GM12875 (cell line): ENCODE measurements at regions not wholly inside any gene's neighbourhood (a gene's known extent, or its start where the extent isn't known, plus 50 kb on each side); places are given as distances from the start of the nearest gene placed in this dataset.
"Not testable (repeated sequence)": the region's sequence is repeated elsewhere in the genome, so short reads cannot be mapped to it uniquely, and the experiment has no call there.

Source experiments
- H3K4me3 ChIP-seq: one replicate; pipeline ENCODE4 v1.5.1; 2011; ENCODE audit warnings: low read depth, low read length, control low read depth
- TF ChIP-seq, protein P1 (sequence below): IDR thresholded peaks from 2 replicates; pipeline ENCODE4 v1.5.1; 2011; ENCODE audit warnings: low read depth, mild to moderate bottlenecking, control low read depth, inconsistent platforms, low read length, moderate library complexity, borderline replicate concordance; ENCODE audit not compliant: insufficient read depth

DNA sequence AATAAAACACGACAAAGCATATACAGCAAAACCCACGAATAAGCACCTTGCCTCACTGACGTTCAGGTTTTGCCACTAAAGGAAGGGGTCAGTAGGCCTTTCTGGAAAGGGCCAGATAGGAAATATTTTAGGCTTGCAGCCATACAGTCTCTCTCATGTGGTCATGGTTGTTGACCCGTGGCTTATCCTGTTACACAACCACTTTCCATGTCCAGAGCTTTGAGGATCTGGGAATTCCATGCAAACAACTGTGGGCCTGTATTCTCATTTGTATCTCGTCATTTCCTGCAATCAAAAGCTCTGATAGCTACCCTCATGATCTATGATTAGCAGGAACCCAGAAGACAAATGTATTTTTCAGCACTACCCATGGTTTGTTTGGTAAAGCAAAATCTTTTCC lies 108.3 kb downstream of the DRD1 start:
- H3K4me3 ChIP-seq: no peak overlapping the region
- TF ChIP-seq, protein P1, sequence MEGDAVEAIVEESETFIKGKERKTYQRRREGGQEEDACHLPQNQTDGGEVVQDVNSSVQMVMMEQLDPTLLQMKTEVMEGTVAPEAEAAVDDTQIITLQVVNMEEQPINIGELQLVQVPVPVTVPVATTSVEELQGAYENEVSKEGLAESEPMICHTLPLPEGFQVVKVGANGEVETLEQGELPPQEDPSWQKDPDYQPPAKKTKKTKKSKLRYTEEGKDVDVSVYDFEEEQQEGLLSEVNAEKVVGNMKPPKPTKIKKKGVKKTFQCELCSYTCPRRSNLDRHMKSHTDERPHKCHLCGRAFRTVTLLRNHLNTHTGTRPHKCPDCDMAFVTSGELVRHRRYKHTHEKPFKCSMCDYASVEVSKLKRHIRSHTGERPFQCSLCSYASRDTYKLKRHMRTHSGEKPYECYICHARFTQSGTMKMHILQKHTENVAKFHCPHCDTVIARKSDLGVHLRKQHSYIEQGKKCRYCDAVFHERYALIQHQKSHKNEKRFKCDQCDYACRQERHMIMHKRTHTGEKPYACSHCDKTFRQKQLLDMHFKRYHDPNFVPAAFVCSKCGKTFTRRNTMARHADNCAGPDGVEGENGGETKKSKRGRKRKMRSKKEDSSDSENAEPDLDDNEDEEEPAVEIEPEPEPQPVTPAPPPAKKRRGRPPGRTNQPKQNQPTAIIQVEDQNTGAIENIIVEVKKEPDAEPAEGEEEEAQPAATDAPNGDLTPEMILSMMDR: no peak

DNA sequence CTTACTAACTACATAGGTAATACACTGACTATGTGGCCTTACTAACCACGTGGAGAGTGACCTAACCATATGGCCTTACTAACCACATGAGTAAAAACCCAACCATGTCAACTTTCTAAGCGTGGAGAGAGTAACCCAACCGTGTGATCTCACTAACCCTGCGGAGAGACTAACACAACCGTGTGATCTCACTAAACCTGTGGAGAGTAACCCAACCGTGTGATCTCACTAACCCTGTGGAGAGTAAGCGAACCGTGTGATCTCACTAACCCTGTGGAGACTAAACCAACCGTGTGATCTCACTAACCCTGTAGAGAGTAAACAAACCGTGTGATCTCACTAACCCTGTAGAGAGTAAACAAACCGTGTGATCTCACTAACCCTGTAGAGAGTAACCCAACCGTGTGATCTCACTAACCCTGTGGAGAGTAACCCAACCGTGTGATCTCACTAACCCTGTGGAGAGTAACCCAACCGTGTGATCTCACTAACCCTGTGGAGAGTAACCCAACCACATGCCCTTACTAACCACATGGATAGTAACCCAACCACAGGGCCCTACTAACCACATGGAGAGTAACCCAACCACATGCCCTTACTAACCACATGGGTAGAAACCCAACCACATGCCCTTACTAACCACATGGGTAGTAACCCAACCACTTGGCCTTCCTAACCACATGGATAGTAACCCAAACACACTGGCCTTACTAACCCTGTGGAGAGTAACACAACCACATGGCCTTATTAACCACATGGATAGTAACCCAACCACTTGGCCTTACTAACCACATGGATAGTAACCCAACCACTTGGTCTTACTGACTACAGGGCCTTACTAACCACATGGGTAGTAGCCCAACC lies 112.6 kb downstream of the DRD1 start:
- H3K4me3 ChIP-seq: not testable (repeated sequence)

DNA sequence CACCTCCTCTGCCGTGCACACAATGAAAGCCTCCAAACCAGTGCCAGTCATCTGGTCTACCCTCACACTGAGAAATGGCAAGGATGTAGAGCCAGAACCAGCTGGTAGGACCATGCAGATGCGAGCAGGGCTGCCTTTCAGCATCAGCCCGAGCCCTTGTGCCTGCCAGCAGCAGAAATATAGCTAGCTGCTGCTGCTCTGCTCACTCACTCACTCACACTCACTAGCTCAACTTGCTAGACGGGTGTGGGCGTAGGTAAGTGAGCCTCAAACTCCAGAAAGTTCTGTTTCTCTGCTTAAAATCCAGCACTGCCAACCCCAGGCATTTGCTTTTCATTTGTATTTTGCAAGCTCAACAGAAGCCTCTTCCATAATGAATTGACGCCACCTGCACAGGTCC lies 114.0 kb downstream of the DRD1 start:
- no peak overlapping the region for H3K4me3 ChIP-seq
- TF ChIP-seq, protein P1: no peak

DNA sequence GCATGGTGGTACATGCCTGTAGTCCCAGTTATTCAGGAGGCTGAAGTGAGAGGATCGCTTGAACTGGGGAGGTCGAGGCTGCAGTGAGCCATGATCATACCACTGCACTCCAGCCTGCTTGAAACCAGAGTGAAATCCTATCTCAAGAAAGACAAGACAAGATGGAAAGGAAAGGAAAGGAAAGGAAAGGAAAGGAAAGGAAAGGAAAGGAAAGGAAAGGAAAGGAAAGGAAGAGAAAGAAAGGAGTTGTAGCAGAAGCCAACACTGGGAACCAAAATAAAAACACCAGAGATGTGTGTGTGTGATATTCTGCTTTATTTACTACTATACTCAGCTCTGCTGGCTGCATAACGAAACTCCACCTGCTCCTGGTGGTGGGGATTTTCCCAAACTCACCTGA lies 115.3 kb downstream of the DRD1 start:
- no peak overlapping the region for H3K4me3 ChIP-seq
- TF ChIP-seq, protein P1: no peak

DNA sequence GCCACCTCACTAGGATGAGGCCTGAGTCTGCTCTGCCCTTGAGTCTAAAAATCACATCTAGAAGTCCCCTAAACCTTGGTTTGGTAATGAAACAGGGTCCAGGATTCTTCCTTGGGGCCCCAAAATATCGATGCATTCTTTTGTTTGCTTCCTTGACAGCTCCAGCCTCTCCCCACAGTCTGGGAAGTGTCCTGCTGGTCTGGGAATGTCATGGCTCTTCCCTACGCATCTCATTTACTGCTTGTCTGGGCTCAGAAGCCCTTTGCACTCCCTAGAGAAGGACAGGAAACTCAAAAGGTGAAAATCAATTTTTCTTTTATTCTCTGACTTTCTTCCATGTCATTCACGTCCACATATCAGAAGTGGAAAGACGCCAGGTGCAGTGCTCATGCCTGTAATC lies 115.8 kb downstream of the DRD1 start:
- TF ChIP-seq, protein P1: no peak
- H3K4me3 ChIP-seq: no peak overlapping the region

DNA sequence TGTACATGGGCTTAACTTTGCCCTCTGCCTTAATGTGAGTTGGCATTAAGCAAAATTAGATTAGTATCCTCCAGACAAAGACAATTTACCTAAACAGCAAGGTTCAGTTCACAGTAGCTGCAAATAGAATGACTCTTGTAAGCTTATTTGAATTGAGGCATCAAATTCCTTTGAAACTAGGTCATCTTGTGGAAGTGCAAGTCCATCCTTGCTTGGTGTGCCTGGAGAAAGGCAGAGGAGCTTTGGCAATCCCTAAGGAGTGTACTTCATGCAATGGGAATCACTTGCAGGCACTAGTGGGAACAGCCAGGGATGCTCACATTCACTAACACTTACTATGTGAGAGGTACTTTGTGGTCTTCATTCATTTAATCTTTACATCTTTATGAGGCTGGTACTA lies 118.3 kb downstream of the DRD1 start:
- TF ChIP-seq, protein P1: no peak
- no peak overlapping the region for H3K4me3 ChIP-seq

DNA sequence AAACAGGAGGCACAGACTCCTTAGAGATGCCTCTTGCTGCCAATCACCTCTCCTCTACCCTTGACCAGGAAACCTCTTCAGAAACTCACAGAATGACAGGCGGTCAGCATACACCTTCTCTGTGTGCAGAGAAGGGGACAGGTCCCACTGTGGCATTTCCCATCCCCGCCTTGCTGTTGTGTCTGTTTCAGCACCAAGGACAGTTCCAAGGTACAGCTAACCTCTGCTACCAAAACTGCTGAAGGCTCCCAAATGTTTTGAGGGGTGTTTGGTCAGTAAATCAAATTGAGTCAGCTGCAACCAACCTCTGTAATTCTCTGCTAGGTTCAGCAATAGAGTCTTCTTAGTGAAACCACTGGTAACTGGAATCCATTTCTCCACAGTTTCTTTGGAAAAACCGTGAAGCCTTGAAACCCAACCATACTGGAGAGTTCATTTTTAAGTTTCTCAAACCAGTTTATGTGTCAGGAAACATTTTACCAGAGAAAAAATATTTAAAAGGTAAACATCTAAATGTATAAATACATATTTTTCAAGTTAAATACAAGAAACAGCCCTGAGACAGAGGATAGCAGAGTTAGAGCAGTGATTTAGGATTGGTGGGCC lies 122.0 kb downstream of the DRD1 start:
- no peak overlapping the region for H3K4me3 ChIP-seq
- TF ChIP-seq, protein P1: no peak

DNA sequence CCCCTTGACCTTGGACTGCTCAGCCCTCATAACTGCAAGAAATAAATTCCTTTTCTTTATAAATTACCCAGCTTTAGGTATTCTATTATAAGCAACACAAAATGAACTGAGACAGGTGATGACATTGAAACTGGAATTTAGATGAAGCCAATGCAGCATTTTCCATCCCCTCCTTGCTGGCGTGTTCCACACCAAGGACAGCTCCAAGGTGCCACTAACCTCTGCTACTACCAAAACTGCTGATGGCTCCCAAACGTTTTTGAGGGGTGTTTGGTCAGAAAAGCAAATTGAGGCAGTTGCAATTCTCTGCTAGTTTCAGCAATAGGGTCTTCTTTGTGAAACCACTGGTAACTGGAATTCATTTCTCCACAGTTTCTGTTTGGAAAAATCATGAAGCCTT lies 124.8 kb downstream of the DRD1 start:
- TF ChIP-seq, protein P1: no peak
- no peak overlapping the region for H3K4me3 ChIP-seq
